A172 (cell line): ENCODE measurements at regions not wholly inside any gene's neighbourhood (a gene's known extent, or its start where the extent isn't known, plus 50 kb on each side); places are given as distances from the start of the nearest gene placed in this dataset.

Experiments
- DNase-seq: peaks from one replicate; pipeline ENCODE4 v3.0.0-alpha.2; 2015; ENCODE audit warnings: low spot score

GRCh38 chr16:86800894-86801293 is 222.5 kb downstream of the FOXL1 start:
- no peak for DNase-seq

GRCh38 chr16:86802013-86802412 is 223.7 kb downstream of the FOXL1 start:
- no peak for DNase-seq

GRCh38 chr16:86805188-86805587 is 226.8 kb downstream of the FOXL1 start:
- DNase-seq: no peak

GRCh38 chr16:86806181-86806837 is 228.0 kb downstream of the FOXL1 start:
- no peak for DNase-seq

GRCh38 chr16:86806838-86807351 is 228.5 kb downstream of the FOXL1 start:
- DNase-seq: no peak

GRCh38 chr16:86808863-86809444 is 230.6 kb downstream of the FOXL1 start:
- no peak for DNase-seq

GRCh38 chr16:86809458-86809955 is 231.2 kb downstream of the FOXL1 start:
- DNase-seq: peak; percentile 99

GRCh38 chr16:86810062-86810461 is 231.7 kb downstream of the FOXL1 start:
- no peak for DNase-seq

GRCh38 chr16:86812363-86812970 is 234.1 kb downstream of the FOXL1 start:
- no peak for DNase-seq

GRCh38 chr16:86814256-86814655 is 235.9 kb downstream of the FOXL1 start:
- DNase-seq: no peak

- no peak for DNase-seq
These were observed 238.7 kb downstream of the FOXL1 start for GRCh38 chr16:86816930-86817625.

GRCh38 chr16:86818671-86819532 is 240.6 kb downstream of the FOXL1 start:
- no peak for DNase-seq

GRCh38 chr16:86819533-86819892 is 241.2 kb downstream of the FOXL1 start:
- DNase-seq: no peak

GRCh38 chr16:86821895-86822294 is 243.5 kb downstream of the FOXL1 start:
- peak; percentile 24 for DNase-seq

- no peak for DNase-seq
These were observed 244.8 kb downstream of the FOXL1 start for GRCh38 chr16:86823125-86823524.

GRCh38 chr16:86823888-86824671 is 245.7 kb downstream of the FOXL1 start:
- peak; percentile 93 for DNase-seq

GRCh38 chr16:86824751-86825296 is 246.5 kb downstream of the FOXL1 start:
- DNase-seq: peak; percentile 81

GRCh38 chr16:86825631-86826030 is 247.3 kb downstream of the FOXL1 start:
- DNase-seq: no peak

GRCh38 chr16:86826941-86827340 is 248.6 kb downstream of the FOXL1 start:
- DNase-seq: no peak

- DNase-seq: peak; percentile 43
These were observed 249.2 kb downstream of the FOXL1 start for GRCh38 chr16:86827521-86827920.
